ENCODE measurements at regions not wholly inside any gene's neighbourhood (a gene's known extent, or its start where the extent isn't known, plus 50 kb on each side); places are given as distances from the start of the nearest gene placed in this dataset.

- WGBS, 5 donors, result 81 to 86% (median 81%) methylated on average over 8 of the region's 8 CpGs
These were observed 121.5 kb upstream of the SPATS2L start for GRCh38 chr2:200184748-200185627.

GRCh38 chr2:200185628-200186000, 120.9 kb upstream of the SPATS2L start:
- intact Hi-C loops (cut with DNase I; ENCODE audit: low total_unique reads), result no loop called here
- 56 to 71% (median 64%) methylated on average over 5 of the region's 5 CpGs for WGBS, 5 donors
- no peak overlapping the region for H3K4me3 ChIP-seq

More at GRCh38 chr2:200184748-200185627, 121.5 kb upstream of the SPATS2L start:
- Histone ChIP-seq H3K27me3 (replicated peaks in 1 of 7) (peaks cover 0 to 40% (median 0%) of the 10 kb centered on the region in 7 donors), H3K36me3 (no peaks in the 10 kb centered on the region), H3K4me1 (no peaks in the 10 kb centered on the region), H3K4me3 (no peak overlapping the region), H3K9me3 (no peaks in the 10 kb centered on the region), H3K27ac (no peak overlapping the region)
- intact Hi-C loops (cut with DNase I; ENCODE audit: low total_unique reads), result no loop called here
- TF ChIP-seq POLR2A (IDR thresholded peaks at IDR 0.05), result no peak
- no peak for TF ChIP-seq POLR2AphosphoS5 (IDR thresholded peaks at IDR 0.05)
- no peak for TF ChIP-seq CTCF (IDR thresholded peaks at IDR 0.05 in 8 of 11, conservative IDR thresholded peaks at IDR 0.05 in 3 of 11)
- no peak for DNase-seq

GRCh38 chr2:200186002-200186401, 120.5 kb upstream of the SPATS2L start:
- intact Hi-C loops (cut with DNase I; ENCODE audit: low total_unique reads), result no loop called here
- no peak for DNase-seq
- TF ChIP-seq POLR2A (IDR thresholded peaks at IDR 0.05) (no peak), CTCF (IDR thresholded peaks at IDR 0.05 in 8 of 11, conservative IDR thresholded peaks at IDR 0.05 in 3 of 11) (no peak), POLR2AphosphoS5 (IDR thresholded peaks at IDR 0.05) (no peak)
- Histone ChIP-seq H3K27me3 (replicated peaks in 1 of 7) (peaks cover 0 to 31% (median 0%) of the 10 kb centered on the region in 7 donors), H3K4me1 (no peaks in the 10 kb centered on the region), H3K36me3 (no peaks in the 10 kb centered on the region), H3K4me3 (no peak overlapping the region), H3K27ac (no peak overlapping the region), H3K9me3 (no peaks in the 10 kb centered on the region)
- 59 to 96% (median 76%) methylated on average over 1 of the region's 1 CpG for WGBS, 5 donors

More at GRCh38 chr2:200185628-200186000, 120.9 kb upstream of the SPATS2L start:
- Histone ChIP-seq H3K4me1 (no peaks in the 10 kb centered on the region), H3K9me3 (no peaks in the 10 kb centered on the region), H3K27ac (no peak overlapping the region), H3K27me3 (replicated peaks in 1 of 7) (peaks cover 0 to 34% (median 0%) of the 10 kb centered on the region in 7 donors), H3K36me3 (no peaks in the 10 kb centered on the region)
- TF ChIP-seq POLR2A (IDR thresholded peaks at IDR 0.05) (no peak), CTCF (IDR thresholded peaks at IDR 0.05 in 8 of 11, conservative IDR thresholded peaks at IDR 0.05 in 3 of 11) (no peak), POLR2AphosphoS5 (IDR thresholded peaks at IDR 0.05) (no peak)
- no peak for DNase-seq

- Histone ChIP-seq H3K36me3 (no peaks in the 10 kb centered on the region), H3K4me3 (no peak overlapping the region), H3K27me3 (replicated peaks in 1 of 7) (peaks cover 0 to 18% (median 0%) of the 10 kb centered on the region in 7 donors), H3K9me3 (no peaks in the 10 kb centered on the region), H3K27ac (no peak overlapping the region), H3K4me1 (no peaks in the 10 kb centered on the region)
- TF ChIP-seq POLR2A (IDR thresholded peaks at IDR 0.05), result no peak
- no peak for TF ChIP-seq CTCF (IDR thresholded peaks at IDR 0.05 in 8 of 11, conservative IDR thresholded peaks at IDR 0.05 in 3 of 11)
- no peak for TF ChIP-seq POLR2AphosphoS5 (IDR thresholded peaks at IDR 0.05)
- DNase-seq, result no peak
- intact Hi-C loops (cut with DNase I; ENCODE audit: low total_unique reads), result no loop called here
- WGBS, 5 donors, result 77 to 83% (median 80%) methylated on average over 3 of the region's 3 CpGs
These were observed 117.6 kb upstream of the SPATS2L start for GRCh38 chr2:200188876-200189275.

All from spleen (tissue), 11 donors.